ENCODE measurements at regions not wholly inside any gene's neighbourhood (a gene's known extent, or its start where the extent isn't known, plus 50 kb on each side); places are given as distances from the start of the nearest gene placed in this dataset.

GRCh38 chr3:17799312-17799711, 56.9 kb upstream of the TBC1D5 start:
- DNase-seq (ENCODE audit: low spot score), result no peak

DNA sequence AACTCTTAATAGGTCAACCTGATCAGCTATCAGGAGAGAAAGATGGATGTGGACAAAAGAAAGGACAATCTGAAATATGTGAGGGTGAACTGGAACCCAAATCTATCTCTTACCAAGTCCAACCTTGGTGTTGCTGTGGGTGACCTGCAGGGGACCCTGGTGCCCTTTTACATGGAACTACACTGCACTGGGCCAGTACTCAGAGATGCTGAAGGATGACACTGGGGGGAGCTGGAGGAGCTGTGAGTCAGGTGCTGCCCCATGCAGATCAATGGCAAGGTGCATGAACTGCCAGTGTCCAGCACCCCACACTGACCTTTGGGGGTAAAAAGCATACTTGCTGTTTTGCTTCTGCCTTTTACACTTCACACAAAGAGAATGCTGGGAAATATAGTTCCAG, 55.6 kb upstream of the TBC1D5 start:
- no peak for DNase-seq (ENCODE audit: low spot score)

DNA sequence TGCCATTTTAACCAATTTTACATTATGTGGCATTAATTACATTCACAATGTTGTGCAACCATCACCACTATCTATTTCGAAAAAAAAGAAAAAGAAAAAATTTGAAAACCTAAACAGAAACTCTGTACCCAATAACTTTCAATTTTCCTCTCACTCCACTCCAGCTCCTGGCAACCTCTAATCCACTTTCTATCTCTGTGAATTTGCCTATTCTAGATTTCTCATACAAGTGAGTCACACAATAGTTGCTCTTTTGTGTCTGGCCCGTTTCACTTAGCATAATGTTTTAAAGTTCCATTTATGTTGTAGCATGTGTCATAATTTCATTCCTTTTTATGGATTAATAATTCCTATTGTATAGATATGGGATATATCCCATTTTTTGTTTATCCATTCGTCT, 53.3 kb upstream of the TBC1D5 start:
- no peak for DNase-seq (ENCODE audit: low spot score)

DNA sequence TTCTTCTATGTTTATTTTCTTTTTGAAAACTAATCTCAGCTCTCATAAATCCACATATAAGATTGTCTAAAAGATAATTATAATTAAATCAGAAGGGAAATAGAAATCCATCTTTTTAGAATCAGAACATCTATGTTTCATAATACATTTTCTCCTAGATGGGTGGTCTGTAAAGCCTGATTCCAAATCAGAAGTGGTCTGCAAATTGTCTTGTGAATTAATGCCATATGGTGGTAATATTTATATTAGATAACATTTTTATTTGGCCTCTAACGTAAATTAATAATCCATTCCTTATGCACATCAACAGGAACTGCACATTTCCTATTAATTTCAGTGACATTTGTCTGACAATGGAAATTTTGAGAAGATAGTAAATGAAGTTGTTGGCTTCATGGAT, 52.8 kb upstream of the TBC1D5 start:
- no peak for DNase-seq (ENCODE audit: low spot score)

DNA sequence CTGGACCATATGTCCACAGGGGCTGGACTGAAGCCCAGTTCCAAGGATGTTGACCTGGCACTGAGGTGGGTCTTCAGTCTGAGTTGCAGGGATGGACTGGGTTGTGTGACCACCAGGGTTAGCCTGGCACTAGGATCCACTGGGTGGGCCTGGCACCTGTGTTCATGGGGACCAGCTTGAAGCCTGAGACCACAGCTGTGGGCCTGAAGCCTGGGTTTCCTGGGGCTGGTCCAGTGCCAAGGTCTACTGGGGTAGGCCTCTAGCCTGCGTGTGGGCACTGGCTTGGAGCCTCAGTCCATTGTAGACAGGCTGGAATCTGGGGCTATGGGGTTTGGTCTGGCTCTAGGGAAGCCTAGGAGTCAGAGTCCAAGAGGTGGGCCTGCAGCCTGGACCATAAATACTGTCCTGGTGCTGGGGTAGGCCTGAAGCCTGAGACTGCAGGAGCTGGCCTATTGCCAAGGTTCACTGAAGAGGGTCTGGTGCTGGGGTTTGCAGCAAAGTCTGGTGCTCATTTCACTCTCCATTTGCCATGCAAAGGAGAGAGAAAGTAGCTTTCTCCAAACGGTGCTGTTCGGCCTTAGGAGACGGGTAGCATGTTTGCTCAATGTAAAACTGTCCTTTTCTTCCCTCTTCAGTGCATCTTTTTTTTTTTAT, 51.2 kb upstream of the TBC1D5 start:
- DNase-seq (ENCODE audit: low spot score), result no peak

All from AG08396 (cell line).